GM10266 (cell line): ENCODE measurements at regions not wholly inside any gene's neighbourhood (a gene's known extent, or its start where the extent isn't known, plus 50 kb on each side); places are given as distances from the start of the nearest gene placed in this dataset.
"Not testable (repeated sequence)": the region's sequence is repeated elsewhere in the genome, so short reads cannot be mapped to it uniquely, and the experiment has no call there.

Experiments used
- DNase-seq: peaks from one replicate; pipeline ENCODE4 v3.0.0; 2012; ENCODE audit errors: extremely low spot score
- CTCF ChIP-seq: IDR thresholded peaks from 2 replicates; pipeline ENCODE4 v1.5.1; 2012; ENCODE audit warnings: mild to moderate bottlenecking, low read depth; ENCODE audit not compliant: control insufficient read depth, insufficient read depth; ENCODE audit errors: missing control alignments

- DNase-seq: no peak
- no peak for TF ChIP-seq CTCF
Measured at GRCh38 chr5:101728933-101729332, 567.2 kb downstream of the SLCO4C1 start.

GRCh38 chr5:101721543-101721942, 574.5 kb downstream of the SLCO4C1 start:
- no peak for DNase-seq
- no peak for TF ChIP-seq CTCF

- no peak for DNase-seq
- no peak for TF ChIP-seq CTCF
Measured at GRCh38 chr5:101720033-101720432, 576.1 kb downstream of the SLCO4C1 start.

DNA sequence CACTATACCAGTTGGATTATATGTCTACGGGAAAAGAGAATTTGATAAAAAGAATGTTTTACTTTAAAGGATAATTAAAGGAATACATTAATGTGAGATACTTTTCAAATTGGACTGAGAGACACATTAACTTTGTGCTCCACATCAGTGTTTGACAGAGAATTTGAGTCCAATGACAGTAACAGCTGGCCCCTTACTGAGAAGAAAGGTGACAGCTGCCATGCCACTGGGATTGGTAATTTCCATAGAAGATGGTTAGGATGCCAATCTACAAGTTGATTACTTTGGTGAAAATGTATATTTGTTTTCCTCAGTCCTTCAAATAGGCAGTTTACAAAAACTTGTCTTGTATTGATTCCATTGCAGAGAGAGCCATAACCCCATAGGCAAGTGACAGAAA, 578.4 kb downstream of the SLCO4C1 start:
- DNase-seq: no peak
- no peak for TF ChIP-seq CTCF

- no peak for DNase-seq
- no peak for TF ChIP-seq CTCF
Measured at GRCh38 chr5:101716941-101717340, 579.1 kb downstream of the SLCO4C1 start.

GRCh38 chr5:101715790-101716189, 580.3 kb downstream of the SLCO4C1 start:
- DNase-seq: not testable (repeated sequence)

DNA sequence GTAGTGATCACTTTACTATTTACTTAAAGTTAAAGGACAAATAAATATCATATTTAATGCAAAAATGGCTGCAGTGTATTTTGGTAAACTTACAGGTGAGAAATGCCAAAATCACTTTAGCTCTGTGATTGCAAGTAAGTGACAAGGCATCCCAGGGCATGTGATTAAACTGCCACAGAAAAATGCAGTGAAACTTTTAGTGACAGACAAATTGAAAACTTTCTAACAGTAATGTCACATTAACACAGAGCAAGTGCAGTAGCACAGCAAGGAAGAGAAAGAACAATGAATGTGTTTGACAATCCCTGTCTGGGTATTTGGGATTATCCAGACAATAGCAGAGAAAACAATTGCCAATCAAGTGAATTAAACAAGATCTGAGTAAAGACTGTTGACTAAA, 606.8 kb downstream of the SLCO4C1 start:
- no peak for TF ChIP-seq CTCF
- DNase-seq: no peak

DNA sequence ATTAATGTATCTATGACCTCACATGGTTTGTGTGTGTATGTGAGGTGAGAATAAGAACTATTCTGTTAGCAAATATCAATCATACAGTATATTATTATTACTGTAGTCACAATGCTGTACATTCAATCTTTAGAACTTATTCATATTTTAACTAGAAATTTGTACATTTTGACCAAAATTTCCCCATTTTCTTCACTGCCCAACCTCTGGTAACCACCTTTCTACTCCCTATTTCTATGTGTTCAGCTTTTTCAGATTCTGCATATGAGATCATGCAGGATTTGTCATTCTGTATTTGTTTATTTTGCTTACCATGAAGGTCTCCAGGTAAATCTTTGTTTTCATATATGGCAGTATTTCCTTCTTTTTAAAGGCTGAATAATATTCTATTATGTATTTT, 607.9 kb downstream of the SLCO4C1 start:
- DNase-seq: no peak

More for the DNA sequence above, 607.9 kb downstream of the SLCO4C1 start:
- no peak for TF ChIP-seq CTCF
